Posterior cingulate gyrus (tissue), 11 donors: ENCODE measurements at regions not wholly inside any gene's neighbourhood (a gene's known extent, or its start where the extent isn't known, plus 50 kb on each side); places are given as distances from the start of the nearest gene placed in this dataset.
"Not testable (repeated sequence)": the region's sequence is repeated elsewhere in the genome, so short reads cannot be mapped to it uniquely, and the experiment has no call there.

Source experiments
- DNase-seq, 10 donors: peaks; one replicate each; pipeline versions ENCODE4 v3.0.0 to v3.0.0-alpha.2; 2020 to 2021; ENCODE audit warnings: mixed read lengths in 3 of 10
- intact Hi-C: fragments of 100-400 bp; cut with DNase I; formaldehyde crosslinking; loops from one replicate; pipeline ENCODE4 v1.15.1; 2023

DNA sequence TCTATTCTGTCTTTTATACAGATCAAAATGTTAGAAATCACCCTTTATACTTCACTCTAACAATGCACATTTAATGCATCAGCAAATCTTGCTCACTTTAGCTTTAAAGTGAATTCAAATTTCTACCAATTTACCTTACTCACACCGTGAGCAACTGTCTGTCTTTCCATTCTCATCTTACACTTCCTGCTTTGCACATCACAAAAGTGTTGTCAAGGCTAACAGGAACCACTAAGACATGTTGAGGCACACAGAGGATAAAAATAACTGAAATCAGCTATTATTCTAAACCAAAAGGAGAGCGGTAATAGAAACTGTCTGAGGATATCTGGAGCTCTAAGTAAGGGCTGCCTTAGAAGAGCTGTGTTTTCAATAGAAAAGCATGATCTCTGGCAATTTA is 519.9 kb downstream of the ZBBX start:
- intact Hi-C loops = no loop called here
- no peak for DNase-seq

DNA sequence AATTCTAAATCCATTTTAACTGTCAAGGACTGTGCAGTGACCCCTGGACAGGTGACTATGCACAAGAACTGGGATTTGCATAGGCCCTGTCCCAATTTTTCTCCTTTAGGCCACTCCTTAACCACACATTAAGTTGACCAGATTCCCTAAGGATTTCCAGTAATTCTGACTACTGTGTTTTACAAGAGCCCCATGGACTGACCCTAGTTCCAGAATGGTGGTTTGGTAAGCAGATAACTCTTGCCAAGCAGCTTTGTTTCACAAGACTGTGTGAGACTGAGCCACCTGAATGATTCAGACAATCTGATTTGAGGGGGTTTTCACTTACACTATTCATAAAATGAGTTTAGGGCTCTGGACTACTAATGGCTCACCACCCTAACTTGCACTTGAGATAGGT is 535.8 kb downstream of the ZBBX start:
- intact Hi-C loops = no loop called here
- DNase-seq = no peak

DNA sequence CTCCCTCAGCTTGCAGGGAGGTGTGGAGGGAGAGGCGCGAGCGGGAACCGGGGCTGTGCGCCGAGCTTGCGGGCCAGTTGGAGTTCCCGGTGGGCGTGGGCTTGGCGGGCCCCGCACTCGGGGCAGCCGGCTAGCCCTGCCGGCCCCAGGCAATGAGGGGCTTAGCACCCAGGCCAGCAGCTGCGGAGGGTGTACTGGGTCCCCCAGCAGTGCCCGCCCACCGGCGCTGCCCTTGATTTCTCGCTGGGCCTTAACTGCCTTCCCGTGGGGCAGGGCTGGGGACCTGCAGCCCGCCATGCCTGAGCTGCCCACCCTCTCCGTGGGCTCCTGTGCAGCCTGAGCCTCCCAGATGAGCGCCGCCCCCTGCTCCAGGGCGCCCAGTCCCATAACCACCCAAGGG is 537.3 kb downstream of the ZBBX start:
- intact Hi-C loops = not testable (repeated sequence)
- DNase-seq = peak in 2 of 10 donors; percentile 51 to 65

DNA sequence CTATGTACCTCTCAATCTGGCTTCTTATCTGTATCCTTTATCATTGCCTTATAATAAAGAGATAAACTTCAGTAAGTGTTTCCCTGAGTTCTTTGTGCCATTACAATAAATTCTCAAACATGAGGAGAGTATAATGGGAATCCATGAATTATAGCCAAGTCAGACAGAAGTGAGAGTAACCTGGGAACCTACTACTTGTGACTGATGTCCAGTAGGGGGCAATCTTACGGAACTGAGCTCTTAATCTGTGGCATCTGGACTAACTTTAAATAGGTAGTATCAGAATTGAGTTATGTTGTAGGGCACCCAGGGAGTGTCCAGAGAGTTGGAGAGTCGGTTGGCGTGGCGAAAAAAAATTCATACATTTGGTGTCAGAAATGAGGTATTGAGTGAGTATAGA is 542.6 kb downstream of the ZBBX start:
- no peak for DNase-seq
- intact Hi-C loops = no loop called here

DNA sequence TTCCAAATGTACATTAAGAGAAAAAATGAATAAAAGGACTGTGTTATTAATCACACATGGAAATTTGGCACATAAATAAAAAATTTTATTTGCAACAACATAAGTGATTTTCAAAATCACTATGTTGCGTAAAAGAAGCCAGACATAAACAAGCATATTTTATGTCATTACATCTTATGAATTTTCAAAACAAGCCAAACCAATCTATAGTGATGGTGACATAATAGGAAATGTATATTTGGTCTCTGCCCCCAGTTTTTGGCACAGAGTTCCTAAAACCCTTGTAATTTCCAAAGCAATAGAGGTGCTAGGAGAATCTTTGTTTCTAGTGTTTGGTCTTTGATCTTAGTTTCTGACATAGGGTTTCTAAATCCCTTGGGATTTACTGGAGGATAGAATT is 543.3 kb downstream of the ZBBX start:
- DNase-seq = no peak

DNA sequence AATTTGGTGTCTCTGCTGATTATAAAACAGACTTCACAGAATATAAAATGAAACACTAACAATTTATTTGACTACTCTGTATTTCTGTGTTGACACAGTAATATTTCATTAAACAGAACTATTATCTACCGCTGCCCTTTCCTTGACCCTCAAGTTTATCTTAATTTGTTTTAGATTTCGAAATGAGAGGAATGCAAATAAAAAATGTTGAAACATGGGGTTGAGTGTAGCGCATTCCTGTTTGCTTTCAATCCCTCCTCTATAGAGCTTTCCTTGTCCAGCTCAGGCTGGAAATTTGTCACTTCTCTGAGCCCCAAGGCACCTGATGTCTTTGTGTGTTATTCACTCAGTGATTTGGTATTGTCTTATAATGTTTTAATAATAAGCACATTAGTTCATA is 550.2 kb downstream of the ZBBX start:
- intact Hi-C loops = no loop called here
- DNase-seq = no peak

More for the DNA sequence above, 543.3 kb downstream of the ZBBX start:
- intact Hi-C loops = no loop called here

DNA sequence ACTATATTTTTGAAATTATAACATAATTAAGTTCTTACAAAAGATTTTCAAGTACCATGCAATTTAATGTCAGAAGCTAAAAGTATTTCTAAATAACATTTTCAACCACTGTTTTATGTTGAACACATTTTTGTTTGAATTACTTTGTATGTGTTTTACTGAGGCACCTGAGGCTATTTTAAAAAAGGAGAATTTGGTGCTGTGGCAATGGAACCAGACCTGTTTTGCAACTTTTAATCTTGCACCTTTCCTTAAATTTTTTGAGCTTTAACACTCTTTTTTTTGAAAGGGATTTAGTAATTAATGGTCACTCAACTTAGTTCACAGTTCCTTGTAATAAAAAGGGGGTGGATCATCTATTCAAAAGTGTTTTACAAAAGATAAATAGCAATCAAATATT is 561.6 kb downstream of the ZBBX start:
- intact Hi-C loops = no loop called here
- no peak for DNase-seq

DNA sequence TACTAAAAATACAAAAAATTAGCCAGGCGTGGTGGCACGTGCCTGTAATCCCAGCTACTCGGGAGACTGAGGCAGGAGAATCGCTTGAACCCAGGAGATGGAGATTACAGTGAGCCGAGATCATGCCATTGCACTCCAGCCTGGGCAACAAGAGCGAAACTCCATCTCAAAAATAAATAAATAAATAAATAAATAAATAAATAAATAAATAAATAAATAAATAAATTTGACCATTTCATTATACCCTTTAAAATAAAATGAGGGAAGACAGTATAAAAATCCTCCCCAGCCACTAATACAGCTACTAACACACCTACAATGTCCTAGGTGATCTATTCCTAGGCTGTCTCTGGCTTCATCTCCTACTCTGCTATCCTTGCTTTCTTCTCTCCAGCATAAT is 562.8 kb downstream of the ZBBX start:
- DNase-seq, intact Hi-C loops: not testable (repeated sequence)

DNA sequence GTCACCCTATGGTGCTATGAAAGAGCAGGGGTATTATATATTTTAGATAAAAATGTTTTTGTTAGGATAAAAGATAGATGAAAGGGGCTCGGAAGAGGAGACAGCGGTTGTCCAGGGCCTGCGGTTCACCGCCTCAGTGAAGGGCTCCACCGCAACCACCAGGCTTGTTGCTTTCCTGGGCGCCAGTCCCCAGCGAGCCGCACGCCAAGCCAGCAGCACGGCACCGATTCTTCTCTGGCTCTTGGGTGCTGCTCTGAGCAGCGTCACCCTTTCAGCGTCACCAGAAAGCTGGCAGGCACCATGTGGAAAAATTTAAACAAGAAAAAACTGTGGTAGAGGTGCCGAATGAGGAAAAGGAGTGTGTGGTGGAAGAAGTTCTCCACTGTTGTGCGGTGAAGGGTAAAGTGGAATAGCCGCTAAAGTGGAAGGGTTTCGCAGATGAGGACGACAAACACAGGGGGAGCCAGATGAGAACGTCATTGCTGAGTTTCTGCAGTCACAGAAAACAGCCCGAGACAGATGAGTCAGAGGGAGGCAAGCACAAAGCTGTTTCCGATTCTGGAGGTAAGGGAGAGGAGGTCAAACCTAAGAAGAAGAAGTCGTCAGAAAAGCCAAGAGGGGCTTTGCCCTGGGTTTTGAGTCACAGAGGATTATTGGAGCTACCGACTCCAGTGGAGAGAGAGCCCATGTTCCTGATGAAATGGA is 569.2 kb downstream of the ZBBX start:
- peak in 1 of 10 donors; percentile 45 for DNase-seq
- intact Hi-C loops = no loop called here

DNA sequence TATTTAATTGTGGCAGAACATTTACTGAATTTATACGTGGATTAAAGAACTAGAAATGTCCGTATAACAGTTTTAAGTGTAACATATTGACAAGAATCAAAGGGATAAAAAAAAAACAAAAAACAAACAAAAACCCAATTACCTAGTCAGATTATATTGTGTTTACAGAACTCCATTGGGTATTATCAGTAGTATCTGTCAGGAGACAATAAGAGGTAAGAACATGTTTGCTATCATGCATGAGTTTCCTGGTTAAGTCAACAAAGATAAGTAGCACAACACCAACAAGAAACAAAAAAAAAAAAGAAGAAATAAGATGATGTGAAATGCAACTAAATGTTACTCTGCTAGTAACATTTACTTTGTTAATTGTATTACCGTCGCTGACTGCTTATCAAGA is 570.6 kb downstream of the ZBBX start:
- intact Hi-C loops = no loop called here
- DNase-seq = no peak

DNA sequence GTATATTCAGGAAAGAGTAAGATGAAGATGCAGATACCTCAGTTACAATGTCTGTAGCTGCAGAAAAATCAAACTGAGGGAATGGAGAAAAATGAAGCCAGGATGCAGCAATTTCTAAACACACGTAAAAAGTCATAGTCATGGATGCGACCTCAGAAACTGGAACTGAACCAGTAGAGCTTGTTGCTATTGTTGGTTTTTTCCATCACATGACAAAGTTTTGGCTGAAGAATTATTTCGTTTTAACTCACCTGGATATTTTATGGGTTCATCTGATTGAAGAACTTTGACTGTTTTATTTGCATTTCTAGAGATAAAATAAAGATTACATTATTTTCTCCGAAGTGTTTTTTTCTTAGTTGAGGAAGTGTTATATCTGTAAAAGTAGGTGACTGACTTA is 591.2 kb downstream of the ZBBX start:
- DNase-seq = no peak
- intact Hi-C loops = no loop called here

DNA sequence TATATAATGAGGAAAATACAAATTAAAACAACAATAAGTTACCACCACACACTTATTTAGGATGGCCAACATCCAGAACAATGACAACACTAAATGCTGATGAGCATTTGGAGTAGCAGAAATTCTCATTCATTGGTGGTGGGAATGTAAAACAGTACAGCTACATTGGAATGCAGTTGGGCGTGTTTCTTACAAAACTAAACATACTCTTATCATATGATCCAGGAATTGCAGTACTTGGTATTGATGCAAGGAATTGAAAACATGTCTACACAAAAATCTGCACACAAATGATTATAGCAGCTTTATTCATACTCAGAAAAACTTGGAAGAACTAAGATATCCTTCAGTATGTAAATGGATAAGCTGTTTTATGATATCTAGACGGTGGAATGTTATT is 594.2 kb downstream of the ZBBX start:
- intact Hi-C loops = no loop called here

DNA sequence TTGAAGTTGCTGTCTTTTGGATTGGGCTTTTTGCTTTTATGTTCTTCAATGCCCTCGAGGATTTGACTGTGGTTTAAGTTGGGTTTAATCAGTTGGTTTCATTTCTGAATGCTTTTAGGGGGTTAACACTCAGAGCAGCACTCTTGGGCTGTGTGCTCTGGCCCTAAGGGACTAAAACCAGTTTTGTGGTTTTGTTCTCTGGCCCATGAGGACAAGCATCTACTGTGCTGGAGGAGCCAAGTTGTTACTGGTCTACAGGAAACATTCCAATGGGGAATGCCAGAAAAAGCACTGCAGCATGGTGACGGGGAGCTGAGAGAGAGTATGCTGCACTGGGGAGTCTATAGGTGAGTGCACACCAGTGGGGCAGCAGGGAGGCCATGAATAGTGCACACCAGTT is 596.9 kb downstream of the ZBBX start:
- no peak for DNase-seq
- intact Hi-C loops = no loop called here

More for the DNA sequence above, 594.2 kb downstream of the ZBBX start:
- DNase-seq = no peak

DNA sequence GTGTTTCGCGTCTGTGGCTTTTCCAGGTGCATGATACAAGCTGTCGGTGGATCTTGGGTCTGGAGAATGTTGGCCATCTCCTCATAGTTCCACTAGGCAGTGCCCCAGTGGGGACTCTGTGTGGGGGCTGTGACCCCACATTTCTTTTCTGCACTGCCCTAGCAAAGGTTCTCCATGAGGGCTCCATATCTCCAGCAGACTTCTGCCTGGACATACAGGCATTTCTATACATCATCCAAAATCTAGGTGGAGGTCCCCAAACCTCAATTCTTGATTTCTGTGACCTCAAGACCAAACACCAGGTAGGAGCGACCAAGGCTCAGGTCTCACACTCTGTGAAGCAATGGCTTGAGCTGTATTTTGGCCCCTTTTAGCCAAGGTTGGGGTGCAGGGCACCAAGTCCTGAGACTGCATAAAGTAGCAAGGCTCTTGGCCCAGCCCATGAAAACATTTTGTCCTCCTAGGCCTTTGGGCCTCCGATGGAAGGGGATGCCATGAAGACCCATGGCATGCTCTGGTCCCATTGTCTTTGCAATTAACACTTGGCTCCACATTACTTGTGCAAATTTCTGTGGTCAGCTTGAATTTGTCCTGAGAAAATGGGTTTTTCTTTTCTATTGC is 615.3 kb downstream of the ZBBX start:
- peak in 1 of 10 donors; percentile 53 for DNase-seq
- intact Hi-C loops = no loop called here

DNA sequence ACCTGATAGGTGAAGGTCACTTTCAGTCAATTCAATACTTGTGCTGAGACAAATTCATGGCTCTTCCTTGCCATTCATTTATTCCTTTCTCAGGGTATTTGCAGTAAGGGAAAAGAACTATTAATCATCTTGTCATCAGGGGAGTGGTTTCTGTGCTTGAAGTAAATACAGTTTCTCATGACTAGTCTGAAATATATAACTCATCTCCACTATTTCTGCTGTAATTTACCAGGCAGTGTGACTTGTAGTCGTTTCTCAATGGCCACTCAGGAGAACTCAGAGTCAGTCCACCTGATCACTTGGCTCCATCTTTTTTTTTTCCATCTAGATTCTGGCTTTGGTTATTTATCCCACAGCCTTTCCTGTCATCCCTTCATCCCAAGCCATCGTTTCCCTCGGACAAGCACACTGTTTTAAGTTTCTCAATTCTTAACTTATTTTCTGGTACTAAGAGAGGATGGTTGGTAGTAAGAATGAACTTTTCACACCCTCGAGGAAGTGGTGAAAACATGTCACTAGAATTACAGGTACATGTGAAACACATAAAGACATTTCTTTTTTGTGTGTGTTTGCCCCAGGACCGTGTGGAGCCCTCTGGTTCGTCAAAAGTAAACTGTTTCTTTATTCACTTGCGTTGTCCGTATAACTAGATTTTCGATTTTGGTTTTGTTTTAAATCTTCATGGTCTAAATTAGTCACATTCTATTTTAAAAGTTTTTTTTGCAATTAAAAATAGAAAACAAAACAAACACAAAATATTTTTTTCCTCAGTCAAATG is 620.2 kb downstream of the ZBBX start:
- intact Hi-C loops = no loop called here
- no peak for DNase-seq

DNA sequence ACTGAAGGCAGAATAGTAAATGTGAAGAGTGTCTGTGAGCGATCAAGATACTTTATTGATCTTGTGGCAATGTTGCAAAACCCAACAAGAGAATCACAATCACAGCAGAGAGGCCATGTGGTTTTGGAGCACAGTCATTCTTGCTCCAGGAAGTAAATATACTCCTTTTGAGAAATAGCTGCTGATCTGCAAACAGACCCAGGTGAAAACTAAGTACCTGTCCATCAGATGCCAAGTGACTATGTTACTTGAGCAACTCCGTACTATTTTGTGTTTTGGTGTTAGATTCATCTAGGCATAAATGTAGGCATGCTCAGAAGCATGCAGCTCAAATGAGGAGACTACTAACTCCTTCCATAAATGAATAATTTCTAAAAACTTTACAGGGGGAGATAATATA is 627.9 kb downstream of the ZBBX start:
- intact Hi-C loops = no loop called here
- DNase-seq = no peak

DNA sequence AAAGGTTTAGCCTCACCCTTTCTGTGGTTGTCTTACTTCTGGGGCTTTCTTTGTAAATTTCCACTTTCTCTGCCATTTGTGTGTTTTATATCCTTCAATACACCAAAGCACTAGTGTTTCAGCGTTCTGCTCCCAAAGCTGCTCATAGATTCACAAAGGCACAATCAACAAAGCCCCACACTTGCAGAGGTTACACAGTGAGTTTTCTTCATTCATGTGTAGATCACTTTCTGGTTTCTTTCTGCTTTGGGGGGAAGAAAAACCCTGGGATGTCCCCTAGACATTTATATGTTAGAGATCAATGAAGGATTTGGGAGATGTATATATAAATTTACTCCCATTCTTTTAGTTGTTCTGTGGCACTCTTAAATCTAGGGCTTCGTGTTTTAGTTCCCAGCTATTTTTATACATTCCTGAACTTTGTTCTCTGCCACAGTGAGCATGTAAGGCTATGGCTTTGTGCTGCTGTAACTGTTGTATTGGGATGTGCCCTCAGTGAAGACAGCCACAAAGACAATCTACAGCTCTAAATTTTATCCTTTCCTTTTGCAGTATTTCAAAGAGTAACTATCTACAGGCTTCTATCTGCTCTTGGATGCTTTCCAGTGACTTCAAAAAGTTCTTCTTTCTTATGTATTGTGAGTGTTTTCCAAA is 636.5 kb downstream of the ZBBX start:
- intact Hi-C loops = no loop called here
- no peak for DNase-seq

DNA sequence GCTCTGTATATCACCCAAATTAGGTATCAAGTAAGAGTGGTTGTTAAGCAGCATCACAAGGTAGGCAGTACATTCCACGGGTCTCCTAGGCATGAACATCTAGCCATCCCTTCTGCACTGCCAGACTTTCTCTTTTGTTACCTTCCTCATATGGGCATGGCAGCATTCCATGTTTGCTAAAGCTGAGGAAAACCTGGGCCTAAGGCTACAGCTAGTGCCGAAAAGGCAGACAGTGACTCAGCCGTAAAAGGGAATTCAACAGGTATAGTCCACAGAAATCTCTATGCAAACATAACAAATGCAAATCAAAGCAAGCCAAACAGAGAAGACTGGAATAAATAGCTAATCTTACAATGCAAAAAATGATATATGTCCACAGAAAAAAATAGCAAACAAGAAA is 645.4 kb downstream of the ZBBX start:
- intact Hi-C loops = no loop called here
- no peak for DNase-seq

DNA sequence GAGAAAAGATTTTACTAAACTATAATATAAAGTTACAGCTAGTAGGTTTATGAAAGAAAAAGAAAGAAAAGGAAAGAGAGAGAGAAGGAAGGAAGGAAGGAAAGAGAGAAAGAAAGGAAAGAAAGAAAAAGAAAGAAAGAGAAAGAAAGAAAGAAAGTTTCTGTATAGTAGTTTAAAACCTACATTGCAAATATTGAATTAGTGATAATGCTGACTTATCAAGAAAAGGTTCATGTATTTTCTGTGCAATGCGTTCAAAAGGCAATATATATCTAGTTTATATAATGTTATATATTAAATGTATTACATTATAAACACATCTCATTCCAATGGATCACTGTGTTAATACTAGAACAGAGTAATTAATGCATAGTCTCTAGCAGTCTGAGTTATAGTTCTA is 648.4 kb downstream of the ZBBX start:
- DNase-seq = no peak

DNA sequence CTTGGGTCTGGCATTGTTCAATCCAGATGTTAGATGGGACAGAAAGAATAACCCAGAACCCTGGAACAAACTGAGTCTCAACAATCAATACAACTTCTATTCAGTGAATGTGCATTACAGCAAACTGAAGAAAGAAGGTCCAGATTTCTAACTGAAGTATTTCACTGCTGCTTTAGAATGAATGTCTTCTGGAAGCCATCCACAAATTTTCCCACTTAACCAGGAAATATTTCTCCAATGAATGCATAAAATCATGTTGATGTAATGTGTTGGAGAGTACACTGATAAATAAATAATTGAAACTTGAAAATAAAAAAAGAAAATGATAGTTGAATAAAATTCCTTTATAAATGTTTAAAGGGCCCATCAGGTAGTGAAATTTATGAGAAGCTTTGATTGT is 658.6 kb downstream of the ZBBX start:
- intact Hi-C loops = no loop called here
- no peak for DNase-seq

More for the DNA sequence above, 648.4 kb downstream of the ZBBX start:
- intact Hi-C loops = no loop called here

DNA sequence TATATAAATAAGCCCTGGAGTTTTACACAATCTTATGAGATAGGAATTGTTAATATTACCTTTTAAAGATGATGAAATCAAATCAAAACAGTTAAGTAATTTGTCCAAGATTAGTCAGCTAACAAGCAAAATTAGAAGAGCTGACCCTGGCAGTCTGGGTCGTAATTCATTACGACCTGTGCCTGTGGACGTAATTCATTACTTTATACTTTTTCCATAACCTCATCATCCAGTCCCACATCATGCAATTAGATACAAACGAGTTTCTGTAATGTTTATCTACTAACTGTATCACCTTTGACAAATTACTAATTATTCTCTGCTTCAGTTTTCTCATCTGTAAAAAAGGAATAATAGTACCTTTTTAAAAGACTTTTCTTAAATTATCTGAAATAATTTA is 665.9 kb downstream of the ZBBX start:
- intact Hi-C loops = no loop called here
- DNase-seq = no peak
